Prostate gland (tissue), 2 donors: ENCODE measurements at regions not wholly inside any gene's neighbourhood (a gene's known extent, or its start where the extent isn't known, plus 50 kb on each side); places are given as distances from the start of the nearest gene placed in this dataset.

Experiments
- CTCF ChIP-seq, 4 experiments: fragments of 200-600 bp in 2 of 4; fragments of 450-650 bp in 2 of 4; sonication (generic) in 2 of 4; IDR thresholded peaks; 1 replicate in 3 of 4; 2 replicates in 1 of 4; pipeline ENCODE4 v1.5.1; 2016 to 2019; ENCODE audit warnings: antibody characterized with exemption in 4 of 4, mild to moderate bottlenecking in 2 of 4, moderate library complexity in 2 of 4
- POLR2AphosphoS5 ChIP-seq: sonication (generic); formaldehyde crosslinking; IDR thresholded peaks from one replicate; pipeline ENCODE4 v1.6.1; 2017; ENCODE audit warnings: antibody characterized with exemption

- TF ChIP-seq CTCF (IDR thresholded peaks at IDR 0.05) (no peak), POLR2AphosphoS5 (no peak)
Observed at GRCh38 chr12:124132530-124132929, 159.5 kb downstream of the ZNF664 start.
